T follicular helper cell (primary cell): ENCODE measurements at regions not wholly inside any gene's neighbourhood (a gene's known extent, or its start where the extent isn't known, plus 50 kb on each side); places are given as distances from the start of the nearest gene placed in this dataset.
"Not testable (repeated sequence)": the region's sequence is repeated elsewhere in the genome, so short reads cannot be mapped to it uniquely, and the experiment has no call there.

Experiments used
- DNase-seq: peaks from one replicate; pipeline ENCODE4 v3.0.0-alpha.2; 2020; ENCODE audit warnings: low read depth

- not testable (repeated sequence) for DNase-seq
These were observed 93.0 kb upstream of the KIF26B start for GRCh38 chr1:245061808-245062207.

- no peak for DNase-seq
These were observed 94.0 kb upstream of the KIF26B start for GRCh38 chr1:245060684-245061374.

- DNase-seq: no peak
These were observed 94.9 kb upstream of the KIF26B start for GRCh38 chr1:245059806-245060424.

- DNase-seq: no peak
These were observed 95.9 kb upstream of the KIF26B start for GRCh38 chr1:245058882-245059281.

GRCh38 chr1:245058436-245058835, 96.3 kb upstream of the KIF26B start:
- DNase-seq: no peak

- DNase-seq: no peak
These were observed 97.9 kb upstream of the KIF26B start for GRCh38 chr1:245056913-245057312.

- DNase-seq: not testable (repeated sequence)
These were observed 98.5 kb upstream of the KIF26B start for GRCh38 chr1:245056296-245056695.

GRCh38 chr1:245055752-245056151, 99.0 kb upstream of the KIF26B start:
- no peak for DNase-seq

GRCh38 chr1:245054507-245055270, 100.1 kb upstream of the KIF26B start:
- DNase-seq: no peak

GRCh38 chr1:245054105-245054504, 100.7 kb upstream of the KIF26B start:
- no peak for DNase-seq

- no peak for DNase-seq
These were observed 102.5 kb upstream of the KIF26B start for GRCh38 chr1:245052258-245052657.

- no peak for DNase-seq
These were observed 103.2 kb upstream of the KIF26B start for GRCh38 chr1:245051349-245052221.

GRCh38 chr1:245046769-245047168, 108.0 kb upstream of the KIF26B start:
- DNase-seq: no peak

- DNase-seq: no peak
These were observed 108.5 kb upstream of the KIF26B start for GRCh38 chr1:245046315-245046714.

- DNase-seq: no peak
These were observed 109.5 kb upstream of the KIF26B start for GRCh38 chr1:245045087-245045881.

- DNase-seq: no peak
These were observed 111.2 kb upstream of the KIF26B start for GRCh38 chr1:245043611-245043940.

GRCh38 chr1:245041058-245041698, 113.6 kb upstream of the KIF26B start:
- no peak for DNase-seq

- no peak for DNase-seq
These were observed 115.6 kb upstream of the KIF26B start for GRCh38 chr1:245039196-245039595.

- DNase-seq: no peak
These were observed 118.7 kb upstream of the KIF26B start for GRCh38 chr1:245036102-245036501.

- no peak for DNase-seq
These were observed 123.7 kb upstream of the KIF26B start for GRCh38 chr1:245031041-245031440.

GRCh38 chr1:245026247-245026646, 128.5 kb upstream of the KIF26B start:
- DNase-seq: no peak
